ENCODE measurements at regions not wholly inside any gene's neighbourhood (a gene's known extent, or its start where the extent isn't known, plus 50 kb on each side); places are given as distances from the start of the nearest gene placed in this dataset.

GRCh38 chr11:92396133-92396532, 171.5 kb downstream of the FAT3 start:
- TF ChIP-seq, protein P1, sequence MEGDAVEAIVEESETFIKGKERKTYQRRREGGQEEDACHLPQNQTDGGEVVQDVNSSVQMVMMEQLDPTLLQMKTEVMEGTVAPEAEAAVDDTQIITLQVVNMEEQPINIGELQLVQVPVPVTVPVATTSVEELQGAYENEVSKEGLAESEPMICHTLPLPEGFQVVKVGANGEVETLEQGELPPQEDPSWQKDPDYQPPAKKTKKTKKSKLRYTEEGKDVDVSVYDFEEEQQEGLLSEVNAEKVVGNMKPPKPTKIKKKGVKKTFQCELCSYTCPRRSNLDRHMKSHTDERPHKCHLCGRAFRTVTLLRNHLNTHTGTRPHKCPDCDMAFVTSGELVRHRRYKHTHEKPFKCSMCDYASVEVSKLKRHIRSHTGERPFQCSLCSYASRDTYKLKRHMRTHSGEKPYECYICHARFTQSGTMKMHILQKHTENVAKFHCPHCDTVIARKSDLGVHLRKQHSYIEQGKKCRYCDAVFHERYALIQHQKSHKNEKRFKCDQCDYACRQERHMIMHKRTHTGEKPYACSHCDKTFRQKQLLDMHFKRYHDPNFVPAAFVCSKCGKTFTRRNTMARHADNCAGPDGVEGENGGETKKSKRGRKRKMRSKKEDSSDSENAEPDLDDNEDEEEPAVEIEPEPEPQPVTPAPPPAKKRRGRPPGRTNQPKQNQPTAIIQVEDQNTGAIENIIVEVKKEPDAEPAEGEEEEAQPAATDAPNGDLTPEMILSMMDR (IDR thresholded peaks at IDR 0.05; ENCODE audit: low read depth, low read length) = no peak
- DNase-seq = no peak

DNA sequence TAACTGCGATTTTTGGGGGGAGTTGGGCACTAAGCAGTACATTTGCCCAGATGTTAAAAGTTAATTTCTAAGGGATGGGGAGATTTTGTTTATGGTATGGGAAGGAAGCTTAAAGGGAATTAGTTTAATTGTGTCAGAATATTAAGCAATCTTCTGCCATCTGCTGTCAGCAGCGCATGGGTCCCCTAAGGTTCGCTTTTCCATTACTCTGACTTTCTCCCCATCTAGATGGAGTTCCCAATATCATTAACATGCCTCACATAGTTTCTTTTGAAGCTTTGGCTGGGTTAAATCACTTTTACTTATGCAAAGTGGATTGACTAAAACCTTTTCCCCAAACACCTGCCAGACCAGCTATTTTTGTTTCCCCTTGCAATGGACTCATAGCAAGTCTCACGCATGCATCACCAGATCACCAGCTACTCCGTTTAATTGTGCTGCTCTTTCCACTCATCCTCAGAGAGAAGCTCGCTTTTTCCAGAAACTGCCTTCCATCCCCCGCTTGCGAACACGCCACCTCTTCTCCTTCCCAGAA, 172.7 kb downstream of the FAT3 start:
- H3K9me3 ChIP-seq = no peaks in the 10 kb centered on the region
- no peaks in the 10 kb centered on the region for H3K36me3 ChIP-seq
- H3K27me3 ChIP-seq = no peaks in the 10 kb centered on the region
- H3K4me1 ChIP-seq = no peaks in the 10 kb centered on the region
- no peak overlapping the region for H3K4me3 ChIP-seq (ENCODE audit: low read depth, low read length)
- DNase-seq = no peak
- TF ChIP-seq, protein P1 (IDR thresholded peaks at IDR 0.05; ENCODE audit: low read depth, low read length) = peak; percentile 26; the same call in 1 of the 2 replicates

More at GRCh38 chr11:92396133-92396532, 171.5 kb downstream of the FAT3 start:
- H3K27me3 ChIP-seq = no peaks in the 10 kb centered on the region
- no peaks in the 10 kb centered on the region for H3K9me3 ChIP-seq
- no peak overlapping the region for H3K4me3 ChIP-seq (ENCODE audit: low read depth, low read length)
- H3K36me3 ChIP-seq = no peaks in the 10 kb centered on the region
- peaks cover 2% of the 10 kb centered on the region for H3K4me1 ChIP-seq

- TF ChIP-seq, protein P1 (IDR thresholded peaks at IDR 0.05; ENCODE audit: low read depth, low read length) = peak; percentile 39
- no peak for DNase-seq
- Histone ChIP-seq H3K4me1 (no peaks in the 10 kb centered on the region), H3K9me3 (no peaks in the 10 kb centered on the region), H3K36me3 (no peaks in the 10 kb centered on the region), H3K4me3 (ENCODE audit: low read depth, low read length) (no peak overlapping the region), H3K27me3 (no peaks in the 10 kb centered on the region)
Measured at GRCh38 chr11:92399705-92400104, 175.1 kb downstream of the FAT3 start.

DNA sequence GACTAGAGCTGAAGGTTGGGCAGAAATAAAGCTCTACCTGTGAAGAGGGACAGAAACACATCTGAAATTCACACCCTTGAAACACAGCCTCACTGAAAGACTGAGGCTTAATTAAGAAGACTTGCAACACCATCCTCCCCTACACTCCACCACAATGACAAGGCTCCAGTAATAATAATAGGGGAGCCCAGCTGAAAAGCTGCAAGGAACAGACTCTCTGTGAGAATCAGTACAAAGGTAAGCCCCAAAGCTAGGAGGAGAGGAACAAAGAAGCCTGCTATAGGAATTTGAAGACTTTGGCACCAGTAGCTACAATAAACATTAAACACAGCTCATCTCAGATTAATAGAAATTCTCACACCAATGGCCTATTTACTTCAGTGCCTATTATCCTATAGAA, 176.9 kb downstream of the FAT3 start:
- TF ChIP-seq, protein P1 (IDR thresholded peaks at IDR 0.05; ENCODE audit: low read depth, low read length) = no peak
- DNase-seq = no peak
- H3K4me1 ChIP-seq = no peaks in the 10 kb centered on the region
- no peak overlapping the region for H3K4me3 ChIP-seq (ENCODE audit: low read depth, low read length)
- H3K27me3 ChIP-seq = no peaks in the 10 kb centered on the region
- no peaks in the 10 kb centered on the region for H3K36me3 ChIP-seq
- H3K9me3 ChIP-seq = no peaks in the 10 kb centered on the region

- Histone ChIP-seq H3K27me3 (no peaks in the 10 kb centered on the region), H3K9me3 (no peaks in the 10 kb centered on the region), H3K4me1 (no peaks in the 10 kb centered on the region), H3K4me3 (ENCODE audit: low read depth, low read length) (no peak overlapping the region), H3K36me3 (no peaks in the 10 kb centered on the region)
- DNase-seq = no peak
- TF ChIP-seq, protein P1 (IDR thresholded peaks at IDR 0.05; ENCODE audit: low read depth, low read length) = no peak
Measured at GRCh38 chr11:92406472-92406871, 181.9 kb downstream of the FAT3 start.

GRCh38 chr11:92409355-92409754, 184.7 kb downstream of the FAT3 start:
- no peaks in the 10 kb centered on the region for H3K36me3 ChIP-seq
- no peak for DNase-seq
- H3K27me3 ChIP-seq = no peaks in the 10 kb centered on the region
- H3K4me1 ChIP-seq = no peaks in the 10 kb centered on the region
- H3K9me3 ChIP-seq = no peaks in the 10 kb centered on the region
- no peak overlapping the region for H3K4me3 ChIP-seq (ENCODE audit: low read depth, low read length)
- TF ChIP-seq, protein P1 (IDR thresholded peaks at IDR 0.05; ENCODE audit: low read depth, low read length) = no peak
